GM12872 (cell line): ENCODE measurements at regions not wholly inside any gene's neighbourhood (a gene's known extent, or its start where the extent isn't known, plus 50 kb on each side); places are given as distances from the start of the nearest gene placed in this dataset.

Source experiments
- CTCF ChIP-seq: IDR thresholded peaks from 3 replicates; pipeline ENCODE4 v1.5.1; 2011; ENCODE audit warnings: low read depth, mild to moderate bottlenecking, low read length, moderate library complexity; ENCODE audit not compliant: insufficient read depth

- TF ChIP-seq CTCF, result no peak
These were observed 814.3 kb downstream of the BCL11A start for GRCh38 chr2:59739166-59739565.

- TF ChIP-seq CTCF, result no peak
These were observed 816.2 kb downstream of the BCL11A start for GRCh38 chr2:59737299-59737698.

GRCh38 chr2:59734743-59735142, 818.7 kb downstream of the BCL11A start:
- TF ChIP-seq CTCF, result no peak

GRCh38 chr2:59733970-59734369, 819.5 kb downstream of the BCL11A start:
- no peak for TF ChIP-seq CTCF

- TF ChIP-seq CTCF, result no peak
These were observed 819.9 kb downstream of the BCL11A start for GRCh38 chr2:59733567-59733930.

- TF ChIP-seq CTCF, result no peak
These were observed 820.4 kb downstream of the BCL11A start for GRCh38 chr2:59732871-59733566.

- TF ChIP-seq CTCF, result no peak
These were observed 826.3 kb downstream of the BCL11A start for GRCh38 chr2:59727121-59727590.
